NCI-H748 treated with DMSO at 0.1 percent for 48 hours (cell line): ENCODE measurements at regions not wholly inside any gene's neighbourhood (a gene's known extent, or its start where the extent isn't known, plus 50 kb on each side); places are given as distances from the start of the nearest gene placed in this dataset.

Source experiments
- DNase-seq: peaks from one replicate; lab custom pipeline; 2025; lab: John Stamatoyannopoulos, UW

- DNase-seq: no peak
These were observed 706.5 kb upstream of the MAP3K7 start for GRCh38 chr6:91293395-91293794.

GRCh38 chr6:91291071-91291470 is 704.2 kb upstream of the MAP3K7 start:
- DNase-seq: no peak

DNA sequence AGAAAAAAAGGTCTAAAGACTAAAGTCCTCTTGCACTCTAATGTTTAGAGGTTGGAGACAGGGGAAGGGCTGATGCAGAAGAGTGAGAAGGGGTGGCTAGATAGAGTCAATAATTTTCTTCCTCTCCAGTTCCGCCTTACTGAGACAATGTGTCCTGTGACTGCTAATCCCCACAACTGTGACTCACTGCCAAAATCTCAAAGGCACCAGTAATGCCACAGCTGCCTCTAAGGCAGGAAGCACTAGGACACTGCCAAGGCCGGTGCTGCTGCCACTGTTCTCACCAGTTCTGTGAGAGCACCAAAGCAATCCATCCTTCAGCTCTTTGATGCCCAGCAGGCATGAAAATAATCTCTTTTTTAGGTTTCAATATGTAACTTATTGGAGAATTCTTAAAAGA is 701.9 kb upstream of the MAP3K7 start:
- no peak for DNase-seq

DNA sequence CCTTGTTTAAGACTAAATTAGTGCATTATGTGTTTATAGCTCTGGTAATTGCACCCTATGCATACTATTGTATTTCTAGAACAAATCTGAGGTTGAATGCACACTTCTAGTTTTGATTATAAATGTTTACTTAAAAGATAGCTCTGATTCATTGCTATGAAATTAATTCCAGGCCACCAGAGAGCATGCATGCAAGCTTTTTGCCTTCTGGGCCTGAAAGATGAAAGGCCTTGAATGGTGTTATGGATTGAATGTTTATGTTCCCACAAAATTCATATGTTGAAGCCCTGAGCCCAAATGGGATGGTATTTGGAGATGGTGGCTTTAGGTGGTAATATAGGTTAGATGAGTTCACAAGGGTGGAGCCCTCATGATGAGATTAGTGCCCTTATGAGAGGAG is 695.0 kb upstream of the MAP3K7 start:
- peak; percentile 54 for DNase-seq

- no peak for DNase-seq
These were observed 693.6 kb upstream of the MAP3K7 start for GRCh38 chr6:91280494-91280830.

GRCh38 chr6:91279740-91280493 is 693.0 kb upstream of the MAP3K7 start:
- DNase-seq: no peak

DNA sequence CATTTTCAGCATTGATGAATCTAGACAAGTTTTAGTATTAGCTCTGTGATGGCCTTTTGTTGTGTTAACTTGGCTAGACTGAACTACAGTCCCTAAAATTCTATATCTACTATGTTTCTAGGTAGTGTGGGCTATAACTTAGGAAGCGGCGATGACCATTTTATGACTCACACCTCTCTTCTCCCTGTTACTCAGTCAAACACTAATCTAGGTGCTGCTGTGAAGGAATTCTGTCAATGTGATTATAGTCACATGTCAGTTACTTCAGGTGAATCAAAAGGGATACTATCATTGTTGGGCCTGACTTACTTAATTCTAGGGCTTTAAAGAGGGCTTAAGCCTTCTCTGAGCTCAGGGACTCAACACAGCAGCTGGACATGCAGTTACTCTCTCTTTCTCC is 691.5 kb upstream of the MAP3K7 start:
- DNase-seq: no peak

DNA sequence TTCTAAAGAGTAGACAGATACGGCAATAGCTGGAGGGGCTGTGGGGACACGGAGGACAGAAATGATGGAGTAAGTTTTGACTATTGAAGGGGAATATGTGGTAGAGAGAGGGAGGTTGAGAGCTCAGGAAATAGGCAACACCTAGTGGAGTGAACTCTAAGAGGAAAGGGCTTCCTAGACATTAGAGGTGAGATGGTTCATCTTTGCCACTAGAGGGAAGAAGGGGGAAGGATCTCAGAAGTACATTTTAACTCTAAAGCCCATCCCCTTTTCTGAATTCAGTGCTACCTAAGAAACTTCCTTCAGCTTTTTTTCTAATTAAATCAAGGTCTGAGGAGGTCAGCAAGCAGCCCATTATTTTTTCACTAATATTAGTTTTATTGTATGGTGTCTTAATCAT is 689.4 kb upstream of the MAP3K7 start:
- DNase-seq: no peak

DNA sequence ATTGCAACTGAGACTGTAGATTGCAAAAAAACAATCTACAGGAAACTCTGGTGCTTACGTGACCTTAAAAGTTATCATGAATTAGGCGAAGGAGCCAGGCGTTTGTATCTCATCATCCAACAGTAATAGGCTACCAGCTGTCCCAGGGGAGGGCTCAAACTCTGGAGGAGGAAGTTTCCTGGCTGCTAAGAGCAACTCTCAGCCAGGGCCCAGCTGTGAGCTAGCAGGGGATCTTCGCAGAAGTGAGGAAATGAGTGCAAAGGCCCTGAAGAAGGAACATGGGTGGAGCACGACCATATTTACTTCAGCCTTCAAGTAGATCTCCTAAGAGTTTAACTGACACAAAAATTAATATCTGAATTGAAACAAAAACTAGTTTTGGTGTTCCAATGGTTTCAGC is 686.9 kb upstream of the MAP3K7 start:
- DNase-seq: no peak

DNA sequence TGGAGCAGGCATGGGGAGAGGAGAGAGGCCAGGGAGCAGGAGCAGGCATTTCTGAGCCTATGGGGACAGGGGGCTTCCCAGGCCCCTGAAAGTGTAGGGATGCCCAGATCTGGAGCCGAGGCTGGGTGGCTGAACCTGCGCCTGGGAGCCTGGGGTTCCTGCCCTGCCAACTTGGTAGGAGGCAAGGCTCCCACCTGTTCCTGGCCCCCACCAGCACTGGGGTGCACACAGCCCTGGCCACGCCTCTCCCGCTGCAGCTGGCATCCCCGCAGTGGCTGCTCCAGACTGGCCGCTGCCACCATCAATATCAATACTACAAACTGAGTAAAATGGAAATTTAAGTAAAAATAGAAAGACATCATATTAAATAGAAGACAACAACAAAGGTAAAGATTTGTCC is 684.9 kb upstream of the MAP3K7 start:
- DNase-seq: no peak

DNA sequence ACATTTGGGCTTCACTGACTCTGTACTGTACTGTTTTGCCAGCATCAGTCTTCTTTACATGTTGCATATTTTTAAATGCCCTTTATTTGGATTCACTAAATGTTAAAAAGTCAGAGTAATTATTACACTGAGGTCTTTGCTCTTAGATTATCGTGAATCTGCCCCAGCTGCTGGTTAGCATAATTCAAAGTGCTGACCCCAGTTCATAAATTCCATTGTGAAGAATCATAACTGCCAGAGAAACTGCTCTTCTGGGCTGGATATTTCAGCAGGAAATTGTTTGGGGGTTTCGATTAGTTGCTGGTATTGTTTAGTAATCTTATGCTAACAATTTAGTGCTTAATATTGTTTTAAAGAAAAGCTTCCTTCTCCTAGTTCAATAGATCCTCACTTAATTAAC is 682.1 kb upstream of the MAP3K7 start:
- DNase-seq: no peak

DNA sequence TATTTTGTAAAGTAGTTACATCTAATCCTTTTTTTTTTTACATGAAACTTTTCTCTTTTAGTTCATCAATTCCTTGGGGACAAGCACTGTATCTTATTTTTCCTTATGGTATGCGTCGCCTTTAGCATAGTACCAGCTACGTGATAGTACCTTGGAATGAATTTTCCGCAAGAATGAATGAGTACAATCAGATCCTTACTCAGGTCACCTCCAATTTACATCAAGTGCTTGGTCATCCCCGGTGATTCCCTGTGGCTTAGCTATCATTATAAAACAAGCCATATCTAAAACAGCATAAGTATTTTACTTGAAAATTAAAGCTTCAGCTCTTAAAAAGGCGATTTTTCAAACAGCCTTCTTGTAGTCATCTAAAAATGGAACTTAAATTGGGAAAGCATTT is 680.4 kb upstream of the MAP3K7 start:
- DNase-seq: no peak

- DNase-seq: no peak
These were observed 679.3 kb upstream of the MAP3K7 start for GRCh38 chr6:91266156-91266555.

GRCh38 chr6:91243436-91243835 is 656.6 kb upstream of the MAP3K7 start:
- no peak for DNase-seq

DNA sequence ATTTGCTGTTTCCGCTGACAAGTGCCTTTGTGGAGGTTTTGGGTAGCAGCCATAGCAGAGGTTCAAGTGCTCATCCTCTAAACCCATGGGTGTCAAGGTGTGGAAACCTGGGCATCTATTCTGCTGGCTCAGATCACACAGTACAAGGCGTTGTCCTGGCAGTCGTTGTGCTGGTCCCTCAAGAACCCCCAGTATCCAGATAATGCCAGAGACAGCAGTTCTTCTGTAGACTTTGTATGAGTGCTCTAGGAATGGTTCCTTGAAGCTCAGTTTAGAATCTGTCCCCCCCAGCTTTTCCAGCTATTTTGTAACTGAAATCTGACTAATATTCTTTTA is 655.7 kb upstream of the MAP3K7 start:
- DNase-seq: no peak

DNA sequence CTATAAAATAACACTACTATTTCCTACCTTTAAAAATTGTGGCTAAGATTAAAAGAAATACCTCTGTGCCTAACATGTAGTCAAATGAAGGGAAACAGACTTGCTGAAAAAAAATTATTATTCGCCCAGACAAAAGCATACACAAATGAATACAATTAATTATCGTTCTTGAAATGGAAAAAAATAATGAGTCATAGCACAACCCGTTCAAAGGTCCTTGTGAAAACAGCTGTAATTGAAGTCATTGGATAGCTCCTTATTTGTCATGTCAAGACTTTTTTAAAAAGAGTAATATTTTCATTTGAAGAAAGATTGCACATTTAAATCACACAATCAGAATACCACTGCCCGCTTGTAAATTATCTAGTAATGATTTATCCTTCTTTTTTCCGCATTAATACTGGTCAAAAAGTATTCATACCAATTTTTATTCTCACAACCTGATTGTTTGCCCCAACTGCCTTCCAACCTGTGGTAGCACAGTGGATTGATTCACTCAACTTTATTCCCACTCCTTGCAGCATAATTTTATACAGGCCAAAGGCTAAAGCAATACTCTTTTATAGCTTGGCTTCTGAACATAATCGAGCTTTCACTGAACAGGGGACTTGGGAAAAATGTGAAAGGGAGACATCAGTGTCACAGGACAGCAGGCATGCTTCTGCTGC is 655.2 kb upstream of the MAP3K7 start:
- no peak for DNase-seq

- no peak for DNase-seq
These were observed 654.2 kb upstream of the MAP3K7 start for GRCh38 chr6:91240878-91241603.

- no peak for DNase-seq
These were observed 634.3 kb upstream of the MAP3K7 start for GRCh38 chr6:91221072-91221720.

GRCh38 chr6:91213229-91213901 is 626.5 kb upstream of the MAP3K7 start:
- DNase-seq: peak; percentile 1

GRCh38 chr6:91198588-91199255 is 611.9 kb upstream of the MAP3K7 start:
- DNase-seq: no peak

GRCh38 chr6:91196729-91197128 is 609.9 kb upstream of the MAP3K7 start:
- peak; percentile 83 for DNase-seq

GRCh38 chr6:91193446-91193845 is 606.6 kb upstream of the MAP3K7 start:
- DNase-seq: no peak
